ENCODE measurements at regions not wholly inside any gene's neighbourhood (a gene's known extent, or its start where the extent isn't known, plus 50 kb on each side); places are given as distances from the start of the nearest gene placed in this dataset.

GRCh38 chr4:28523681-28524190, 1663.1 kb downstream of the STIM2 start:
- no peaks in the 10 kb centered on the region for H3K79me2 ChIP-seq (ENCODE audit: control insufficient read depth, low read length)
- no peaks in the 10 kb centered on the region for H3K9me2 ChIP-seq (replicated peaks; ENCODE audit: control insufficient read depth, low read length)
- H3F3A ChIP-seq (ENCODE audit: control insufficient read depth, insufficient read depth) = no peaks in the 10 kb centered on the region
- no peaks in the 10 kb centered on the region for H3K4me1 ChIP-seq (ENCODE audit: control insufficient read depth, low read length)
- no peaks in the 10 kb centered on the region for H3K36me3 ChIP-seq (ENCODE audit: control insufficient read depth, low read length)
- no peak overlapping the region for H3K4me3 ChIP-seq (ENCODE audit: low read length)
- no peak overlapping the region for H3K27ac ChIP-seq (ENCODE audit: low read depth, low read length)
- no peaks in the 10 kb centered on the region for H4K20me1 ChIP-seq (ENCODE audit: control insufficient read depth, insufficient read depth, low read depth, low read length)
- H3K9me3 ChIP-seq (ENCODE audit: control insufficient read depth, insufficient read depth, low read length) = no peaks in the 10 kb centered on the region
- TF ChIP-seq EZH2phosphoT487 (IDR thresholded peaks at IDR 0.05; ENCODE audit: borderline replicate concordance, low read length) = no peak
- no peak for TF ChIP-seq CTCF (IDR thresholded peaks at IDR 0.05; ENCODE audit: low read depth, low read length, poor library complexity, severe bottlenecking)
- no peak overlapping the region for H3K4me2 ChIP-seq (ENCODE audit: low read length)
- no peaks in the 10 kb centered on the region for H3K27me3 ChIP-seq (ENCODE audit: control insufficient read depth, low read length)

GRCh38 chr4:28536124-28536523, 1675.5 kb downstream of the STIM2 start:
- Histone ChIP-seq H3K9me2 (replicated peaks; ENCODE audit: control insufficient read depth, low read length) (no peaks in the 10 kb centered on the region), H3K36me3 (ENCODE audit: control insufficient read depth, low read length) (no peaks in the 10 kb centered on the region), H4K20me1 (ENCODE audit: control insufficient read depth, insufficient read depth, low read depth, low read length) (no peaks in the 10 kb centered on the region), H3F3A (ENCODE audit: control insufficient read depth, insufficient read depth) (no peaks in the 10 kb centered on the region), H3K27ac (ENCODE audit: low read depth, low read length) (no peak overlapping the region), H3K79me2 (ENCODE audit: control insufficient read depth, low read length) (no peaks in the 10 kb centered on the region), H3K4me2 (ENCODE audit: low read length) (no peak overlapping the region), H3K4me1 (ENCODE audit: control insufficient read depth, low read length) (no peaks in the 10 kb centered on the region), H3K4me3 (ENCODE audit: low read length) (no peak overlapping the region), H3K27me3 (ENCODE audit: control insufficient read depth, low read length) (no peaks in the 10 kb centered on the region), H3K9me3 (ENCODE audit: control insufficient read depth, insufficient read depth, low read length) (no peaks in the 10 kb centered on the region)
- TF ChIP-seq EZH2phosphoT487 (IDR thresholded peaks at IDR 0.05; ENCODE audit: borderline replicate concordance, low read length) (no peak), CTCF (IDR thresholded peaks at IDR 0.05; ENCODE audit: low read depth, low read length, poor library complexity, severe bottlenecking) (no peak)

- no peaks in the 10 kb centered on the region for H3K9me3 ChIP-seq (ENCODE audit: control insufficient read depth, insufficient read depth, low read length)
- no peaks in the 10 kb centered on the region for H3K27me3 ChIP-seq (ENCODE audit: control insufficient read depth, low read length)
- H3K79me2 ChIP-seq (ENCODE audit: control insufficient read depth, low read length) = no peaks in the 10 kb centered on the region
- H4K20me1 ChIP-seq (ENCODE audit: control insufficient read depth, insufficient read depth, low read depth, low read length) = no peaks in the 10 kb centered on the region
- H3K4me2 ChIP-seq (ENCODE audit: low read length) = no peak overlapping the region
- H3K4me3 ChIP-seq (ENCODE audit: low read length) = no peak overlapping the region
- TF ChIP-seq CTCF (IDR thresholded peaks at IDR 0.05; ENCODE audit: low read depth, low read length, poor library complexity, severe bottlenecking) (no peak), EZH2phosphoT487 (IDR thresholded peaks at IDR 0.05; ENCODE audit: borderline replicate concordance, low read length) (no peak)
- no peaks in the 10 kb centered on the region for H3K4me1 ChIP-seq (ENCODE audit: control insufficient read depth, low read length)
- no peaks in the 10 kb centered on the region for H3K36me3 ChIP-seq (ENCODE audit: control insufficient read depth, low read length)
- no peaks in the 10 kb centered on the region for H3F3A ChIP-seq (ENCODE audit: control insufficient read depth, insufficient read depth)
- no peak overlapping the region for H3K27ac ChIP-seq (ENCODE audit: low read depth, low read length)
- H3K9me2 ChIP-seq (replicated peaks; ENCODE audit: control insufficient read depth, low read length) = no peaks in the 10 kb centered on the region
Measured at GRCh38 chr4:28545986-28546385, 1685.3 kb downstream of the STIM2 start.

Measured in DOHH2 (cell line).